ENCODE measurements at regions not wholly inside any gene's neighbourhood (a gene's known extent, or its start where the extent isn't known, plus 50 kb on each side); places are given as distances from the start of the nearest gene placed in this dataset.

DNA sequence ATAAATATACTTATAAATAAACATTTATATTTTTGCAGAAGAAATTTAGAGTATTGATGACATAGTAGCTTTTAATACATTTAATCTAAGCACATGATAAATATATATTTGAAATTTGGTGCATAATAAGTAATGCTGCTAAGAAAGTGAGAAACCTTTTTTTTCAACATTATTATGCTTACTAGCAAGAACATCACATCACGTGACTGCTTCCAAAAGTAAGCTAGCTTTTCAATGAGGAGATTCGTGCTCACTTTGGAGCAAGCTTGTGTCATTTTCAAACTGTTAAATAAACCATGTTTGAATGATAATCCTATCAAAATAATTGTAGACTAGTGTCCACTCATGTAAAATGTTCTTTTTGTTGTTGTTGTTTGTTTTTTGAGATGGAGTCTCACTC lies 109.0 kb upstream of the SLC4A7 start:
- DNase-seq (no peak), FAIRE-seq (no peak)
- H3K27me3 ChIP-seq (ENCODE audit: control insufficient read depth in 3 of 3, insufficient read depth in 3 of 3, low read length in 3 of 3) = no peaks in the 10 kb centered on the region
- 88 to 98% (median 92%) methylated on average over 2 of the region's 2 CpGs for WGBS, 3 donors
- no peak overlapping the region for H3K27ac ChIP-seq (ENCODE audit: low read depth in 1 of 3, low read length in 2 of 3)
- no peaks in the 10 kb centered on the region for H3K36me3 ChIP-seq (ENCODE audit: control insufficient read depth in 3 of 3, insufficient read depth in 2 of 3, low read depth in 1 of 3, low read length in 3 of 3)
- no peak overlapping the region for H3K4me3 ChIP-seq (ENCODE audit: low read depth in 1 of 3, low read length in 3 of 3)
- H3K4me1 ChIP-seq (ENCODE audit: control insufficient read depth in 3 of 3, insufficient read depth in 2 of 3, low read depth in 1 of 3, low read length in 2 of 3) = peaks cover 0 to 26% (median 9%) of the 10 kb centered on the region in 3 donors
- H3K9me3 ChIP-seq (ENCODE audit: control insufficient read depth in 2 of 2, insufficient read depth in 1 of 2, low read depth in 1 of 2, low read length in 1 of 2) = no peaks in the 10 kb centered on the region

GRCh38 chr3:27591312-27592210 lies 107.4 kb upstream of the SLC4A7 start:
- DNase-seq (no peak), FAIRE-seq (no peak)
- WGBS, 3 donors = 25 to 32% (median 29%) methylated on average over 7 of the region's 7 CpGs
- no peaks in the 10 kb centered on the region for H3K36me3 ChIP-seq (ENCODE audit: control insufficient read depth in 3 of 3, insufficient read depth in 2 of 3, low read depth in 1 of 3, low read length in 3 of 3)
- H3K9me3 ChIP-seq (ENCODE audit: control insufficient read depth in 2 of 2, insufficient read depth in 1 of 2, low read depth in 1 of 2, low read length in 1 of 2) = no peaks in the 10 kb centered on the region
- H3K27me3 ChIP-seq (ENCODE audit: control insufficient read depth in 3 of 3, insufficient read depth in 3 of 3, low read length in 3 of 3) = no peaks in the 10 kb centered on the region
- no peak overlapping the region for H3K4me3 ChIP-seq (ENCODE audit: low read depth in 1 of 3, low read length in 3 of 3)
- peak overlapping the region in 2 of 3 donors; percentile 15 to 84 for H3K27ac ChIP-seq (ENCODE audit: low read depth in 1 of 3, low read length in 2 of 3)
- peaks cover 0 to 21% (median 4%) of the 10 kb centered on the region in 3 donors for H3K4me1 ChIP-seq (ENCODE audit: control insufficient read depth in 3 of 3, insufficient read depth in 2 of 3, low read depth in 1 of 3, low read length in 2 of 3)

DNA sequence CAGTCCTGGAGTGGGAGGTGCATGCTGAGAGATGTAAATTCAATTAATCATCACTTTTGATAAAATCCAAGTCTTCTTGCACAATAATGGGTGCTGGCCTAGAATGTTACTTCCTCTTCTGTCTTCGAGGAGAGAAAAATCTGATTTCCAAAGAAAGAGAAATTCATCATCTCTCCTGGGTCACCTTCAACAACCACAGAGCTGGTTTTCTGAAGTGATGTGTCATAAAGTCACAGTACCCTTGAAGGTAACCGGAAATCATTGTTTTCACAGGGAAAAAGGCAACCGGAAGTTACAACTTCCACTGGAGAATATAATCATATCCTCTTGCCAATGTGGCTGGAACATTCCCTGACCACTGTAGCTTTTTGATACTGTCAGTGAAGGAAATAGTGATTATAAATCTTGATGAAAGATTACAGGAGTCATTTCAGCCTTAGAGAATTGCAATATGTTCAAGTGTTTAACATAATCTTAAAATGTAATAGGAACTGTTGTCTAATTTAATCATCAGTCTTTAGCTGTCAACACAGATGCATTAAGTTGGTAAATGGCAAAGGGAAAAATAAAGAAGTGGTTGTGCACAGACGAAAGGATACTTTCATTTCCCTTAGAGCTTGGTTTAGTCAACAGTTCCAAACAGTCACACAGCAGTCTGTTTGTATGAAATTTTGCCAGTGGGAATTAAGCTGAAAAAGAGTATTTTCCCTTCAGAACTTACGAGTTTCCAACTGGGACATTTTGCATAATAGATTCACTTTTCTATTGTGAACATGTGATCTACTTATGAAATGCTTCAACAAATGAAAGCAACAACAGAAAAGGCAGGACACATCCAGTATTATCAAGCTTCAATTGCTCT lies 106.5 kb upstream of the SLC4A7 start:
- FAIRE-seq = no peak
- DNase-seq = no peak
- no peak overlapping the region for H3K4me3 ChIP-seq (ENCODE audit: low read depth in 1 of 3, low read length in 3 of 3)
- H3K9me3 ChIP-seq (ENCODE audit: control insufficient read depth in 2 of 2, insufficient read depth in 1 of 2, low read depth in 1 of 2, low read length in 1 of 2) = no peaks in the 10 kb centered on the region
- peak overlapping the region in 1 of 3 donors; percentile 84 for H3K27ac ChIP-seq (ENCODE audit: low read depth in 1 of 3, low read length in 2 of 3)
- peaks cover 0 to 17% (median 4%) of the 10 kb centered on the region in 3 donors for H3K4me1 ChIP-seq (ENCODE audit: control insufficient read depth in 3 of 3, insufficient read depth in 2 of 3, low read depth in 1 of 3, low read length in 2 of 3)
- H3K36me3 ChIP-seq (ENCODE audit: control insufficient read depth in 3 of 3, insufficient read depth in 2 of 3, low read depth in 1 of 3, low read length in 3 of 3) = no peaks in the 10 kb centered on the region
- 19 to 42% (median 37%) methylated on average over 5 of the region's 5 CpGs for WGBS, 3 donors
- H3K27me3 ChIP-seq (ENCODE audit: control insufficient read depth in 3 of 3, insufficient read depth in 3 of 3, low read length in 3 of 3) = no peaks in the 10 kb centered on the region

DNA sequence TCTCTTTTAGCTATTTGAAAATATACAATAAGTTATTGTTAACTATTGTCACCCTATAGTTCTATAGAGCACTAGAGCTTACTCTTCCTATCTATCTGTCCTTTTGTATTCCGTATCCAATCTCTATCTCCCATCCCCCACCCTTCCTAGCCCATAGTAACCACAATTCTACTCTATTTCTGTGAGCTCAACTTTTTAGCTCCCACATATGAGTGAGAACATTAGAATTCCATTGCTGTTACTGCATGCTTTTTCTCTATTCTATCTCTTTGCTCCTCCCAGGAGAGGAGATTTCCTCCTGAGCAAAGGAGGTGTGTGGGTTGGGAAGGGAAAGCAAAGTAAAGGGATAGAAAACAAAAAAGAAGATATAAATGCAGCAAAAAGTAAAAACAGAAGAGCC lies 105.6 kb upstream of the SLC4A7 start:
- FAIRE-seq (no peak), DNase-seq (no peak)

GRCh38 chr3:27585429-27585828 lies 101.2 kb upstream of the SLC4A7 start:
- DNase-seq (peak; percentile 16 to 45), FAIRE-seq (no peak)
- Histone ChIP-seq H3K4me1 (ENCODE audit: control insufficient read depth in 3 of 3, insufficient read depth in 2 of 3, low read depth in 1 of 3, low read length in 2 of 3) (peaks cover 0 to 9% (median 5%) of the 10 kb centered on the region in 3 donors), H3K27ac (ENCODE audit: low read depth in 1 of 3, low read length in 2 of 3) (peak overlapping the region in 1 of 3 donors; percentile 57), H3K36me3 (ENCODE audit: control insufficient read depth in 3 of 3, insufficient read depth in 2 of 3, low read depth in 1 of 3, low read length in 3 of 3) (no peaks in the 10 kb centered on the region), H3K9me3 (ENCODE audit: control insufficient read depth in 2 of 2, insufficient read depth in 1 of 2, low read depth in 1 of 2, low read length in 1 of 2) (peaks cover 0 to 4% of the 10 kb centered on the region in 2 donors), H3K27me3 (ENCODE audit: control insufficient read depth in 3 of 3, insufficient read depth in 3 of 3, low read length in 3 of 3) (no peaks in the 10 kb centered on the region), H3K4me3 (ENCODE audit: low read depth in 1 of 3, low read length in 3 of 3) (no peak overlapping the region)
- 29 to 54% (median 44%) methylated on average over 3 of the region's 3 CpGs for WGBS, 3 donors

More for the DNA sequence above, 105.6 kb upstream of the SLC4A7 start:
- Histone ChIP-seq H3K36me3 (ENCODE audit: control insufficient read depth in 3 of 3, insufficient read depth in 2 of 3, low read depth in 1 of 3, low read length in 3 of 3) (no peaks in the 10 kb centered on the region), H3K9me3 (ENCODE audit: control insufficient read depth in 2 of 2, insufficient read depth in 1 of 2, low read depth in 1 of 2, low read length in 1 of 2) (no peaks in the 10 kb centered on the region), H3K27ac (ENCODE audit: low read depth in 1 of 3, low read length in 2 of 3) (no peak overlapping the region), H3K4me1 (ENCODE audit: control insufficient read depth in 3 of 3, insufficient read depth in 2 of 3, low read depth in 1 of 3, low read length in 2 of 3) (peaks cover 4 to 19% (median 8%) of the 10 kb centered on the region in 3 donors), H3K4me3 (ENCODE audit: low read depth in 1 of 3, low read length in 3 of 3) (no peak overlapping the region), H3K27me3 (ENCODE audit: control insufficient read depth in 3 of 3, insufficient read depth in 3 of 3, low read length in 3 of 3) (no peaks in the 10 kb centered on the region)
- WGBS, 3 donors = 88 to 97% (median 95%) methylated on average over 1 of the region's 1 CpG

GRCh38 chr3:27584874-27585273 lies 100.7 kb upstream of the SLC4A7 start:
- peaks cover 0 to 9% (median 2%) of the 10 kb centered on the region in 3 donors for H3K4me1 ChIP-seq (ENCODE audit: control insufficient read depth in 3 of 3, insufficient read depth in 2 of 3, low read depth in 1 of 3, low read length in 2 of 3)
- peaks cover 0 to 4% of the 10 kb centered on the region in 2 donors for H3K9me3 ChIP-seq (ENCODE audit: control insufficient read depth in 2 of 2, insufficient read depth in 1 of 2, low read depth in 1 of 2, low read length in 1 of 2)
- DNase-seq = peak; percentile 47 to 49
- H3K4me3 ChIP-seq (ENCODE audit: low read depth in 1 of 3, low read length in 3 of 3) = no peak overlapping the region
- H3K27ac ChIP-seq (ENCODE audit: low read depth in 1 of 3, low read length in 2 of 3) = no peak overlapping the region
- H3K36me3 ChIP-seq (ENCODE audit: control insufficient read depth in 3 of 3, insufficient read depth in 2 of 3, low read depth in 1 of 3, low read length in 3 of 3) = no peaks in the 10 kb centered on the region
- no peak for FAIRE-seq
- whole genome bisulfite sequencing, 3 donors = 8 to 40% (median 22%) methylated on average over 2 of the region's 2 CpGs
- no peaks in the 10 kb centered on the region for H3K27me3 ChIP-seq (ENCODE audit: control insufficient read depth in 3 of 3, insufficient read depth in 3 of 3, low read length in 3 of 3)

DNA sequence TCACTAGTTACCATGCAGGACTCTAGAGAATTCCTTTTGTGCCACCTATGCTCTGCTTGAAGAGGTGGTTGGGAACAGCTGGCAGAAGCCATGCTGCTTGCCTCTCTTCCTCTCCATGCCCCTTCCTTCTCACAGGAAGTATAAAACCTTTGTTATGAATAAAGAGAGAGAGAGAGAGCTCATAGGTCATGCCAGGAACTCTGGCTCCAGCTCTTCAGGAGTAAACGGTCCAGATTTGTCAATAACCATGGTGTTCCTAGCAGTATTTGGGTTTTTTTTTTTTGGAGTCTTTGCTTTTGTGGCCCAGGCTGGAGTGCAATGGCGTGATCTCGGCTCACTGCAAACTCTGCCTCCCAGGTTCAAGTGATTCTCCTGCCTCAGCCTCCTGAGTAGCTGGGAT lies 97.7 kb upstream of the SLC4A7 start:
- Histone ChIP-seq H3K4me1 (ENCODE audit: control insufficient read depth in 3 of 3, insufficient read depth in 2 of 3, low read depth in 1 of 3, low read length in 2 of 3) (peaks cover 0 to 9% (median 7%) of the 10 kb centered on the region in 3 donors), H3K4me3 (ENCODE audit: low read depth in 1 of 3, low read length in 3 of 3) (no peak overlapping the region), H3K9me3 (ENCODE audit: control insufficient read depth in 2 of 2, insufficient read depth in 1 of 2, low read depth in 1 of 2, low read length in 1 of 2) (peaks cover 0 to 4% of the 10 kb centered on the region in 2 donors), H3K27me3 (ENCODE audit: control insufficient read depth in 3 of 3, insufficient read depth in 3 of 3, low read length in 3 of 3) (no peaks in the 10 kb centered on the region), H3K36me3 (ENCODE audit: control insufficient read depth in 3 of 3, insufficient read depth in 2 of 3, low read depth in 1 of 3, low read length in 3 of 3) (no peaks in the 10 kb centered on the region), H3K27ac (ENCODE audit: low read depth in 1 of 3, low read length in 2 of 3) (no peak overlapping the region)
- WGBS, 3 donors = 61 to 69% (median 63%) methylated on average over 3 of the region's 3 CpGs
- DNase-seq = no peak
- FAIRE-seq = no peak

GRCh38 chr3:27578032-27578431 lies 93.8 kb upstream of the SLC4A7 start:
- H3K27me3 ChIP-seq (ENCODE audit: control insufficient read depth in 3 of 3, insufficient read depth in 3 of 3, low read length in 3 of 3) = no peaks in the 10 kb centered on the region
- H3K36me3 ChIP-seq (ENCODE audit: control insufficient read depth in 3 of 3, insufficient read depth in 2 of 3, low read depth in 1 of 3, low read length in 3 of 3) = no peaks in the 10 kb centered on the region
- H3K9me3 ChIP-seq (ENCODE audit: control insufficient read depth in 2 of 2, insufficient read depth in 1 of 2, low read depth in 1 of 2, low read length in 1 of 2) = peaks cover 0 to 4% of the 10 kb centered on the region in 2 donors
- no peak overlapping the region for H3K27ac ChIP-seq (ENCODE audit: low read depth in 1 of 3, low read length in 2 of 3)
- no peak overlapping the region for H3K4me3 ChIP-seq (ENCODE audit: low read depth in 1 of 3, low read length in 3 of 3)
- no peak for DNase-seq
- peaks cover 0 to 5% (median 0%) of the 10 kb centered on the region in 3 donors for H3K4me1 ChIP-seq (ENCODE audit: control insufficient read depth in 3 of 3, insufficient read depth in 2 of 3, low read depth in 1 of 3, low read length in 2 of 3)
- no peak for FAIRE-seq
- 87 to 100% (median 92%) methylated on average over 1 of the region's 1 CpG for WGBS, 3 donors
